ENCODE measurements at regions not wholly inside any gene's neighbourhood (a gene's known extent, or its start where the extent isn't known, plus 50 kb on each side); places are given as distances from the start of the nearest gene placed in this dataset.

DNA sequence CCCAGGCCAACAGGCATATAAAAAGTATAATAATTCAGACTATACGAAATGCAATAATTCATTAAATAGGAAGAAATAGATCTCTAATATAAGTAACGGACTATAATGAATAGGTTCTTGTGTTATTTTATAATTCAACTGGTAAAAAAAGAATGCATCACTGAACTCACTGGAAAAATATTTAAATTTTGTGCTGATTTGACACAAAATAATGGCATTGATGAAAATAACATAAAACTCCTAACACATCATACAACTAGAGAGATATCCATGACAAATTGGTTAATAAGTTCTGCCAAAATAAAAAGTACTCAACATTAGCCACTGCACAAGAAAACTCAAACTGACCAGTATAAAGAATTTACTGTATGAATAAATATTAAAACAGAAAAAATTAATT lies 57.1 kb upstream of the RAB4A start:
- TF ChIP-seq, protein P1, sequence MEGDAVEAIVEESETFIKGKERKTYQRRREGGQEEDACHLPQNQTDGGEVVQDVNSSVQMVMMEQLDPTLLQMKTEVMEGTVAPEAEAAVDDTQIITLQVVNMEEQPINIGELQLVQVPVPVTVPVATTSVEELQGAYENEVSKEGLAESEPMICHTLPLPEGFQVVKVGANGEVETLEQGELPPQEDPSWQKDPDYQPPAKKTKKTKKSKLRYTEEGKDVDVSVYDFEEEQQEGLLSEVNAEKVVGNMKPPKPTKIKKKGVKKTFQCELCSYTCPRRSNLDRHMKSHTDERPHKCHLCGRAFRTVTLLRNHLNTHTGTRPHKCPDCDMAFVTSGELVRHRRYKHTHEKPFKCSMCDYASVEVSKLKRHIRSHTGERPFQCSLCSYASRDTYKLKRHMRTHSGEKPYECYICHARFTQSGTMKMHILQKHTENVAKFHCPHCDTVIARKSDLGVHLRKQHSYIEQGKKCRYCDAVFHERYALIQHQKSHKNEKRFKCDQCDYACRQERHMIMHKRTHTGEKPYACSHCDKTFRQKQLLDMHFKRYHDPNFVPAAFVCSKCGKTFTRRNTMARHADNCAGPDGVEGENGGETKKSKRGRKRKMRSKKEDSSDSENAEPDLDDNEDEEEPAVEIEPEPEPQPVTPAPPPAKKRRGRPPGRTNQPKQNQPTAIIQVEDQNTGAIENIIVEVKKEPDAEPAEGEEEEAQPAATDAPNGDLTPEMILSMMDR (IDR thresholded peaks at IDR 0.05; ENCODE audit: low read depth, low read length): no peak
- TF ChIP-seq EZH2phosphoT487 (IDR thresholded peaks at IDR 0.05; ENCODE audit: low read depth): no peak

All from OCI-LY3 (cell line).